ENCODE measurements at regions not wholly inside any gene's neighbourhood (a gene's known extent, or its start where the extent isn't known, plus 50 kb on each side); places are given as distances from the start of the nearest gene placed in this dataset.

DNA sequence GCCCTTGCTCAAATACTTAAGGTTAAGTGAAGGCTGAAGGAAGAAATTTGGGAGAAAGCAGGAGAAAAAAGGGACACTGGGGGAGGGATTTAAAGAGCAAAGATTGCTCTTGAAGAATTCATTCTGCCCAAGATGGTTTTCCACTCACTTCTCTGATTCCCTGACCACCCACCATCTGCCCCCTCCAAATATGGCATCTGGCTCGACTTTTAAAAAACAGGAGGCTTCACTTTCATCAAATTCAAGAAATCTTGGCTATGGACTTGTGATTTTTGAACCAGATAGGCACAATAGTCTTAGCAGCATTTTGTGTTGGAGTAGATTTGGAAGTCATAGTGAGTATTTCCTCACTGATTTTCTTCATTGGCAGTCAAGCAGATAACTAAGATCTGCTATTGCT lies 574.4 kb upstream of the SUCLG2 start:
- ChIA-PET POLR2A (no interaction called here), CTCF (no interaction called here)
- no peak overlapping the region for H3K27ac Mint-ChIP-seq
- DNase-seq (no peak), ATAC-seq (ENCODE audit: low read depth) (no peak)
- no peaks in the 10 kb centered on the region for H3K4me1 Mint-ChIP-seq
- no peaks in the 10 kb centered on the region for H3K36me3 Mint-ChIP-seq (ENCODE audit: low read depth)
- TF ChIP-seq, protein P1, sequence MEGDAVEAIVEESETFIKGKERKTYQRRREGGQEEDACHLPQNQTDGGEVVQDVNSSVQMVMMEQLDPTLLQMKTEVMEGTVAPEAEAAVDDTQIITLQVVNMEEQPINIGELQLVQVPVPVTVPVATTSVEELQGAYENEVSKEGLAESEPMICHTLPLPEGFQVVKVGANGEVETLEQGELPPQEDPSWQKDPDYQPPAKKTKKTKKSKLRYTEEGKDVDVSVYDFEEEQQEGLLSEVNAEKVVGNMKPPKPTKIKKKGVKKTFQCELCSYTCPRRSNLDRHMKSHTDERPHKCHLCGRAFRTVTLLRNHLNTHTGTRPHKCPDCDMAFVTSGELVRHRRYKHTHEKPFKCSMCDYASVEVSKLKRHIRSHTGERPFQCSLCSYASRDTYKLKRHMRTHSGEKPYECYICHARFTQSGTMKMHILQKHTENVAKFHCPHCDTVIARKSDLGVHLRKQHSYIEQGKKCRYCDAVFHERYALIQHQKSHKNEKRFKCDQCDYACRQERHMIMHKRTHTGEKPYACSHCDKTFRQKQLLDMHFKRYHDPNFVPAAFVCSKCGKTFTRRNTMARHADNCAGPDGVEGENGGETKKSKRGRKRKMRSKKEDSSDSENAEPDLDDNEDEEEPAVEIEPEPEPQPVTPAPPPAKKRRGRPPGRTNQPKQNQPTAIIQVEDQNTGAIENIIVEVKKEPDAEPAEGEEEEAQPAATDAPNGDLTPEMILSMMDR (IDR thresholded peaks at IDR 0.05): no peak
- peaks cover 18% of the 10 kb centered on the region for H3K9me3 Mint-ChIP-seq
- H3K27me3 Mint-ChIP-seq: no peaks in the 10 kb centered on the region
- intact Hi-C loops (cut with micrococcal nuclease): no loop called here
- no peak overlapping the region for H3K4me3 Mint-ChIP-seq

DNA sequence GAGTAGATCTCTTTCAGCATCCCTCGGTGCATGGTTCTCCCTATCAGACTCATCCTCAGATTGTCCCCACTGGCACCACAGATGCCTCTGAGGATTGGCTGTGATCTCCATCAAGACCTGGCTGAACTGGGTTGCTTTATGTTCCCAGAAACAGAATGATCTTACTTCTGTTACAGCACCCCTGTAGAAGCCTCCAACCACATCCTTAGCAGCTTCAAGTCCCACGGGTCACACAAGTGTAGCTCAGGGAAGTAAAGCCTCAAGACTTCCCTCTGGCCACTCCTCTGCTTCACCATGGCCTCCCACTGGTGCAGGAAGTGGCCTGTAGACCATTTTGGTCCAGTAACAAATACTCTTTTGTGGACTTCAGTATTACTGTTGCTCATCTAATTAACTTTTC lies 566.4 kb upstream of the SUCLG2 start:
- no peak overlapping the region for H3K27ac Mint-ChIP-seq
- POLR2A ChIA-PET: no interaction called here
- ATAC-seq (ENCODE audit: low read depth) (no peak), DNase-seq (no peak)
- no peaks in the 10 kb centered on the region for H3K4me1 Mint-ChIP-seq
- H3K9me3 Mint-ChIP-seq: no peaks in the 10 kb centered on the region
- TF ChIP-seq, protein P1 (IDR thresholded peaks at IDR 0.05): no peak
- CTCF ChIA-PET: no interaction called here
- intact Hi-C loops (cut with micrococcal nuclease): no loop called here
- no peaks in the 10 kb centered on the region for H3K36me3 Mint-ChIP-seq (ENCODE audit: low read depth)
- no peak overlapping the region for H3K4me3 Mint-ChIP-seq
- no peaks in the 10 kb centered on the region for H3K27me3 Mint-ChIP-seq

DNA sequence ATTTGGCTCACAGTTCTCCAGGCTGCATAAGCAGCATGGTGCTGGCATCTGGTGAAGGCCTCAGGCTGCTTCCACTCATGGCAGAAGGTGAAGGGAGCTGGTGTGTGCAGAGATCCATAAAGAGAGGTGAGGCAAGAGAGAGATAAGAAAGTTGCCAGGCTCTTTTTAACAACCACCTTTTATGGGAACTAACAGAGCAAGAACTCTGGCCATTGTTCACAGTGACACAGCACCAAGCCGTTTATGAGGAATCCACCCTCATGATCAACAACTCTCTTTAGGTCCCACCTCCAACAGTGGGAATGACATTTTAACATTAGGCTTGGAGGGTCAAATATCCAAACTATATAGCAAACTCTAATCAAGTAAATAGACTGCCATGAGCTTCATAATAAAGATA lies 557.2 kb upstream of the SUCLG2 start:
- no peak overlapping the region for H3K4me3 Mint-ChIP-seq
- no peak for ATAC-seq (ENCODE audit: low read depth)
- intact Hi-C loops (cut with micrococcal nuclease): no loop called here
- TF ChIP-seq, protein P1 (IDR thresholded peaks at IDR 0.05): no peak
- H3K27me3 Mint-ChIP-seq: no peaks in the 10 kb centered on the region
- DNase-seq: no peak
- H3K27ac Mint-ChIP-seq: no peak overlapping the region
- ChIA-PET POLR2A (no interaction called here), CTCF (no interaction called here)
- H3K36me3 Mint-ChIP-seq (ENCODE audit: low read depth): no peaks in the 10 kb centered on the region
- no peaks in the 10 kb centered on the region for H3K9me3 Mint-ChIP-seq
- no peaks in the 10 kb centered on the region for H3K4me1 Mint-ChIP-seq

DNA sequence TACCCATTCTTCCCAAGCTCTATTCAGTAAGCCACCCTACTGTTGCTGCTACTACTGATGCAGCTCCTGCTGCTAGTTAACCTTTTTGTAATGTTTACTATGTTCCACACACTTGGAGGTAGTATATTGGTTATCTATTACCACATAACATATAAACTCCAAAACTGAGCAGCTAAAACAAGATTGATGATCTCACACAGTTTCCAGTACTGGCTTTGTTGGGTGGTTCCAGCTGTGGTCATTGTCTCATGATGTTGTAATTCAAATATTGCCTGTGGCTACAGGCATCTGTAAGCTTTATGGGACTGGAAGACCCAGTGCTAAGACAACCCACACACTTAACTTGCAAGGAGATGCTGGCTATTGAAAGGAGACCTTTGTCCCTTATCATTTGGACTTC lies 556.2 kb upstream of the SUCLG2 start:
- ChIA-PET POLR2A (no interaction called here), CTCF (no interaction called here)
- Mint-ChIP-seq H3K4me1 (no peaks in the 10 kb centered on the region), H3K27me3 (no peaks in the 10 kb centered on the region), H3K4me3 (no peak overlapping the region), H3K36me3 (ENCODE audit: low read depth) (no peaks in the 10 kb centered on the region), H3K9me3 (no peaks in the 10 kb centered on the region), H3K27ac (no peak overlapping the region)
- no peak for DNase-seq
- intact Hi-C loops (cut with micrococcal nuclease): no loop called here
- ATAC-seq (ENCODE audit: low read depth): no peak
- TF ChIP-seq, protein P1 (IDR thresholded peaks at IDR 0.05): no peak

DNA sequence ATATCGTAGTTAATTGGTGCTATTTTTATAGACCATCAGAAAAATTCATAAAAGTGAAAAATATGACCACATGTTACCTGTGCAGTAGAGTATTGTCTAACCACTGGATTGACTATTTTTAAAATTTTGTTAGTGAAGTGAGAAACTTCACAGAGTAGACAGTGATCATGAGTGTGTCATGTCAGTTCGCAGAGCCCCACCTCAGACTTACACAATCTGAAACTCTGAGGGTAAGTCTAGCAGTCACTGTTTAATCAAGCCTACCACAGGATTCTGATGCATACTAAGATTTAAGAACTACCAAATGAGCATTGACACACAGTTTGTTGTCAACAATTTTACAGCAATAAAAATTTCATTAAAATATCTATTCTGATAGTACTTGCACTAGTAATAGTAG lies 552.9 kb upstream of the SUCLG2 start:
- intact Hi-C loops (cut with micrococcal nuclease): no loop called here
- POLR2A ChIA-PET: no interaction called here
- Mint-ChIP-seq H3K36me3 (ENCODE audit: low read depth) (no peaks in the 10 kb centered on the region), H3K27me3 (no peaks in the 10 kb centered on the region), H3K4me1 (no peaks in the 10 kb centered on the region), H3K9me3 (peaks cover 6% of the 10 kb centered on the region), H3K27ac (no peak overlapping the region), H3K4me3 (no peak overlapping the region)
- TF ChIP-seq, protein P1 (IDR thresholded peaks at IDR 0.05): no peak
- ATAC-seq (ENCODE audit: low read depth) (no peak), DNase-seq (no peak)
- CTCF ChIA-PET: no interaction called here
